MG63 (cell line): ENCODE measurements at regions not wholly inside any gene's neighbourhood (a gene's known extent, or its start where the extent isn't known, plus 50 kb on each side); places are given as distances from the start of the nearest gene placed in this dataset.

Source experiments
- DNase-seq: peaks from one replicate; pipeline ENCODE4 v3.0.0-alpha.2; 2020
- H3K27me3 ChIP-seq: fragments of 250-450 bp; sonication (Bioruptor Pico); 2 replicates; pipeline ENCODE4 v1.5.1; 2020; ENCODE audit warnings: mild to moderate bottlenecking, moderate library complexity
- H3K36me3 ChIP-seq: fragments of 250-450 bp; sonication (Bioruptor Pico); 2 replicates; pipeline ENCODE4 v1.5.1; 2020; ENCODE audit warnings: mild to moderate bottlenecking, moderate library complexity
- H3K4me3 ChIP-seq: fragments of 250-450 bp; sonication (Bioruptor Pico); 2 replicates; pipeline ENCODE4 v1.5.1; 2020; ENCODE audit warnings: mild to moderate bottlenecking, moderate library complexity
- H3K9me3 ChIP-seq: fragments of 250-450 bp; sonication (Bioruptor Pico); 2 replicates; pipeline ENCODE4 v1.5.1; 2020; ENCODE audit warnings: mild to moderate bottlenecking, moderate library complexity

- no peaks in the 10 kb centered on the region for H3K9me3 ChIP-seq
- DNase-seq = no peak
- no peaks in the 10 kb centered on the region for H3K36me3 ChIP-seq
- no peak overlapping the region for H3K4me3 ChIP-seq
- no peaks in the 10 kb centered on the region for H3K27me3 ChIP-seq
Measured at GRCh38 chr18:28526196-28526595, 349.3 kb upstream of the CDH2 start.

- Histone ChIP-seq H3K27me3 (no peaks in the 10 kb centered on the region), H3K36me3 (no peaks in the 10 kb centered on the region), H3K9me3 (no peaks in the 10 kb centered on the region), H3K4me3 (no peak overlapping the region)
- no peak for DNase-seq
Measured at GRCh38 chr18:28523758-28524475, 347.0 kb upstream of the CDH2 start.

- no peak for DNase-seq
- no peak overlapping the region for H3K4me3 ChIP-seq
- H3K27me3 ChIP-seq = no peaks in the 10 kb centered on the region
- H3K9me3 ChIP-seq = no peaks in the 10 kb centered on the region
- no peaks in the 10 kb centered on the region for H3K36me3 ChIP-seq
Measured at GRCh38 chr18:28522236-28522635, 345.3 kb upstream of the CDH2 start.

- H3K27me3 ChIP-seq = no peaks in the 10 kb centered on the region
- H3K9me3 ChIP-seq = no peaks in the 10 kb centered on the region
- no peak for DNase-seq
- H3K36me3 ChIP-seq = no peaks in the 10 kb centered on the region
- no peak overlapping the region for H3K4me3 ChIP-seq
Measured at GRCh38 chr18:28519997-28520396, 343.1 kb upstream of the CDH2 start.

- no peak for DNase-seq
- no peak overlapping the region for H3K4me3 ChIP-seq
Measured at GRCh38 chr18:28514699-28515098, 337.8 kb upstream of the CDH2 start.

GRCh38 chr18:28512357-28512756, 335.4 kb upstream of the CDH2 start:
- no peaks in the 10 kb centered on the region for H3K36me3 ChIP-seq
- no peaks in the 10 kb centered on the region for H3K9me3 ChIP-seq
- H3K4me3 ChIP-seq = no peak overlapping the region
- H3K27me3 ChIP-seq = no peaks in the 10 kb centered on the region
- DNase-seq = no peak

More at GRCh38 chr18:28514699-28515098, 337.8 kb upstream of the CDH2 start:
- Histone ChIP-seq H3K9me3 (no peaks in the 10 kb centered on the region), H3K36me3 (no peaks in the 10 kb centered on the region), H3K27me3 (no peaks in the 10 kb centered on the region)

- DNase-seq = peak; percentile 0
- Histone ChIP-seq H3K4me3 (no peak overlapping the region), H3K9me3 (no peaks in the 10 kb centered on the region)
Measured at GRCh38 chr18:28511413-28511821, 334.5 kb upstream of the CDH2 start.

GRCh38 chr18:28510210-28510609, 333.3 kb upstream of the CDH2 start:
- Histone ChIP-seq H3K4me3 (no peak overlapping the region), H3K9me3 (no peaks in the 10 kb centered on the region), H3K27me3 (no peaks in the 10 kb centered on the region), H3K36me3 (no peaks in the 10 kb centered on the region)
- DNase-seq = no peak

More at GRCh38 chr18:28511413-28511821, 334.5 kb upstream of the CDH2 start:
- Histone ChIP-seq H3K36me3 (no peaks in the 10 kb centered on the region), H3K27me3 (no peaks in the 10 kb centered on the region)

GRCh38 chr18:28504066-28504465, 327.1 kb upstream of the CDH2 start:
- Histone ChIP-seq H3K27me3 (no peaks in the 10 kb centered on the region), H3K9me3 (no peaks in the 10 kb centered on the region), H3K36me3 (no peaks in the 10 kb centered on the region), H3K4me3 (no peak overlapping the region)
- DNase-seq = no peak

- no peak for DNase-seq
- no peaks in the 10 kb centered on the region for H3K36me3 ChIP-seq
- H3K9me3 ChIP-seq = peaks cover 2% of the 10 kb centered on the region; the same call in 1 of the 2 replicates
- no peaks in the 10 kb centered on the region for H3K27me3 ChIP-seq
- H3K4me3 ChIP-seq = no peak overlapping the region
Measured at GRCh38 chr18:28494151-28494550, 317.2 kb upstream of the CDH2 start.

GRCh38 chr18:28485918-28486317, 309.0 kb upstream of the CDH2 start:
- no peak overlapping the region for H3K4me3 ChIP-seq
- no peak for DNase-seq
- no peaks in the 10 kb centered on the region for H3K36me3 ChIP-seq
- no peaks in the 10 kb centered on the region for H3K27me3 ChIP-seq
- H3K9me3 ChIP-seq = no peaks in the 10 kb centered on the region

GRCh38 chr18:28485210-28485801, 308.4 kb upstream of the CDH2 start:
- DNase-seq = no peak
- no peaks in the 10 kb centered on the region for H3K27me3 ChIP-seq
- no peaks in the 10 kb centered on the region for H3K9me3 ChIP-seq
- no peak overlapping the region for H3K4me3 ChIP-seq
- no peaks in the 10 kb centered on the region for H3K36me3 ChIP-seq

- DNase-seq = no peak
- Histone ChIP-seq H3K36me3 (no peaks in the 10 kb centered on the region), H3K4me3 (no peak overlapping the region), H3K9me3 (no peaks in the 10 kb centered on the region), H3K27me3 (no peaks in the 10 kb centered on the region)
Measured at GRCh38 chr18:28478531-28478930, 301.6 kb upstream of the CDH2 start.

- no peaks in the 10 kb centered on the region for H3K36me3 ChIP-seq
- DNase-seq = no peak
- no peaks in the 10 kb centered on the region for H3K27me3 ChIP-seq
- no peak overlapping the region for H3K4me3 ChIP-seq
- H3K9me3 ChIP-seq = no peaks in the 10 kb centered on the region
Measured at GRCh38 chr18:28476302-28476701, 299.4 kb upstream of the CDH2 start.

GRCh38 chr18:28469946-28470345, 293.0 kb upstream of the CDH2 start:
- Histone ChIP-seq H3K4me3 (no peak overlapping the region), H3K36me3 (no peaks in the 10 kb centered on the region), H3K27me3 (no peaks in the 10 kb centered on the region), H3K9me3 (no peaks in the 10 kb centered on the region)
- DNase-seq = no peak

GRCh38 chr18:28468901-28469300, 292.0 kb upstream of the CDH2 start:
- DNase-seq = no peak
- Histone ChIP-seq H3K4me3 (no peak overlapping the region), H3K27me3 (no peaks in the 10 kb centered on the region), H3K9me3 (no peaks in the 10 kb centered on the region), H3K36me3 (no peaks in the 10 kb centered on the region)

GRCh38 chr18:28466204-28466603, 289.3 kb upstream of the CDH2 start:
- DNase-seq = no peak
- Histone ChIP-seq H3K9me3 (no peaks in the 10 kb centered on the region), H3K36me3 (no peaks in the 10 kb centered on the region), H3K4me3 (no peak overlapping the region), H3K27me3 (no peaks in the 10 kb centered on the region)

GRCh38 chr18:28459587-28459986, 282.7 kb upstream of the CDH2 start:
- Histone ChIP-seq H3K27me3 (no peaks in the 10 kb centered on the region), H3K4me3 (no peak overlapping the region), H3K9me3 (no peaks in the 10 kb centered on the region), H3K36me3 (no peaks in the 10 kb centered on the region)
- DNase-seq = no peak
